ENCODE measurements at regions not wholly inside any gene's neighbourhood (a gene's known extent, or its start where the extent isn't known, plus 50 kb on each side); places are given as distances from the start of the nearest gene placed in this dataset.

GRCh38 chr16:20259541-20259940 is 67.8 kb downstream of the GP2 start:
- no peak for TF ChIP-seq CTCF (IDR thresholded peaks at IDR 0.05; ENCODE audit: low read depth, low read length)
- TF ChIP-seq EZH2phosphoT487 (IDR thresholded peaks at IDR 0.05; ENCODE audit: low read depth): no peak

Data from OCI-LY3 (cell line).